Nephron progenitor cell (in vitro differentiated cells): ENCODE measurements at regions not wholly inside any gene's neighbourhood (a gene's known extent, or its start where the extent isn't known, plus 50 kb on each side); places are given as distances from the start of the nearest gene placed in this dataset.

ENCODE experiments used
- DNase-seq: peaks from one replicate; pipeline ENCODE4 v3.0.0; 2021
- H3K27ac Mint-ChIP-seq: 2 replicates; pipeline ENCODE4 v1.8.0; 2021; ENCODE audit warnings: mild to moderate bottlenecking, moderate library complexity, mixed read lengths
- H3K27me3 Mint-ChIP-seq: 2 replicates; pipeline ENCODE4 v1.8.0; 2021; ENCODE audit warnings: mild to moderate bottlenecking, low read depth, mixed read lengths; ENCODE audit not compliant: poor library complexity
- H3K36me3 Mint-ChIP-seq: 2 replicates; pipeline ENCODE4 v1.8.0; 2021; ENCODE audit warnings: low read depth, mixed read lengths
- H3K4me1 Mint-ChIP-seq: 2 replicates; pipeline ENCODE4 v1.8.0; 2021; ENCODE audit warnings: mixed read lengths
- H3K4me3 Mint-ChIP-seq: 2 replicates; pipeline ENCODE4 v1.8.0; 2021; ENCODE audit warnings: mild to moderate bottlenecking, moderate library complexity, mixed read lengths
- H3K9me3 Mint-ChIP-seq: 2 replicates; pipeline ENCODE4 v1.8.0; 2021; ENCODE audit warnings: mild to moderate bottlenecking, moderate library complexity, mixed read lengths
- CTCF ChIP-seq: fragments of 200-600 bp; sonication (generic); IDR thresholded peaks from 2 replicates; pipeline ENCODE4 v1.5.0; 2021; ENCODE audit warnings: antibody characterized with exemption

DNA sequence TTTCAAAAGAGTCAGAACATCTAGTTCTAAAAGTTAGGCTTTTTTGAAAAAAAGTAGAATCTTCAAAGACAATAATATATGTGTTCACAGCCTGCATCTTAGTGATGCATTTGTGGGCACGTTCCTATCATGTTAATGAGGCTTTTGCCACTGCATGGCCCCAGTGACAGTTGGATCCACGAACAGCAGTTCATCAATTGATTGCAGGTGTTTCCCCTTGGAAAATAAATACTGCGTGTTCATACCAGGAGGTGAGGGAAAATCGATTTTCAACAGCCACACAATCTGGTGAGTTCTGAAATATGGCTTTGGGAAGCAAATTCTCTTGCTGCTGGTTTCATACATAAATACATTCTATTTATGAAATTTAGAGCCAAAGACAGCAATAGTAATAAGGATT is 343.8 kb upstream of the SLC10A2 start:
- no peak overlapping the region for H3K27ac Mint-ChIP-seq
- no peaks in the 10 kb centered on the region for H3K4me1 Mint-ChIP-seq
- no peaks in the 10 kb centered on the region for H3K36me3 Mint-ChIP-seq
- H3K4me3 Mint-ChIP-seq: no peak overlapping the region
- TF ChIP-seq CTCF: no peak
- no peak for DNase-seq
- no peaks in the 10 kb centered on the region for H3K9me3 Mint-ChIP-seq
- no peaks in the 10 kb centered on the region for H3K27me3 Mint-ChIP-seq

- Mint-ChIP-seq H3K9me3 (no peaks in the 10 kb centered on the region), H3K27me3 (no peaks in the 10 kb centered on the region), H3K4me1 (no peaks in the 10 kb centered on the region), H3K4me3 (no peak overlapping the region), H3K27ac (no peak overlapping the region), H3K36me3 (no peaks in the 10 kb centered on the region)
- DNase-seq: no peak
- no peak for TF ChIP-seq CTCF
Observed at GRCh38 chr13:103406967-103407366, 340.8 kb upstream of the SLC10A2 start.

- no peak overlapping the region for H3K4me3 Mint-ChIP-seq
Observed at GRCh38 chr13:103405297-103405696, 339.1 kb upstream of the SLC10A2 start.

GRCh38 chr13:103403814-103404213 is 337.6 kb upstream of the SLC10A2 start:
- no peak for TF ChIP-seq CTCF
- peaks cover 17% of the 10 kb centered on the region for H3K9me3 Mint-ChIP-seq
- no peak overlapping the region for H3K4me3 Mint-ChIP-seq
- H3K27ac Mint-ChIP-seq: no peak overlapping the region
- no peaks in the 10 kb centered on the region for H3K4me1 Mint-ChIP-seq
- DNase-seq: no peak
- H3K27me3 Mint-ChIP-seq: peaks cover 4% of the 10 kb centered on the region
- H3K36me3 Mint-ChIP-seq: no peaks in the 10 kb centered on the region

More at GRCh38 chr13:103405297-103405696, 339.1 kb upstream of the SLC10A2 start:
- Mint-ChIP-seq H3K27ac (no peak overlapping the region), H3K27me3 (peaks cover 4% of the 10 kb centered on the region), H3K9me3 (peaks cover 8% of the 10 kb centered on the region), H3K4me1 (no peaks in the 10 kb centered on the region), H3K36me3 (no peaks in the 10 kb centered on the region)
- no peak for TF ChIP-seq CTCF
- no peak for DNase-seq

DNA sequence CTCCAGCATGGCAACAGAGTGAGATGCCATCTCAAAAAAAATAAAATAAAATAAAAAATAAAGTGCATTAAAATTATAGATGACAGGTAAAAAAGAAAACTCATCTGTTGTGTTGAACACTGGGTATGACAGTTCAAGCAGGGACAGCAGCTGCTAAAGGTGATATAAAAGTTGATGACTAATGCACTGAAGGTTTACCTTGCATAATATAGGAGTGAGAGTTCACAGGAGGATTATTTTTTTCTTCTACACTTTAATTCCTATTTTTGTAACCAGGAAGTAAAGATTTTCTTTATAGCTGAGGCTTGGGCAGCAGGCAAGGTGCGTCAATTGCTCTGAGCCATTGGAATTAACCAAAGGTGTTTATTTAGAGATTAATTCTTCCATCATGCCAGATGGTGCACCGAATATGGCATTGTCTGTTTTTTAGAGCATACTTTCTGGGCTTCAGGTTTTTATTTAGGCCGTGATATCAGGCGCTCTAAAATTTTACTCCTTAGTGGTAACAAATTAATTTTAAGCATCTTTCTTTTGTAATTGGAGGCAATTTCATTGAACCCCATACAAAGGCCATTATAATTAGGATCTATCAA is 337.0 kb upstream of the SLC10A2 start:
- Mint-ChIP-seq H3K27ac (no peak overlapping the region), H3K27me3 (peaks cover 4% of the 10 kb centered on the region), H3K9me3 (peaks cover 18% of the 10 kb centered on the region), H3K36me3 (no peaks in the 10 kb centered on the region), H3K4me1 (no peaks in the 10 kb centered on the region), H3K4me3 (no peak overlapping the region)
- no peak for DNase-seq
- no peak for TF ChIP-seq CTCF

- Mint-ChIP-seq H3K4me1 (no peaks in the 10 kb centered on the region), H3K27ac (no peak overlapping the region), H3K4me3 (no peak overlapping the region), H3K9me3 (peaks cover 18% of the 10 kb centered on the region), H3K36me3 (no peaks in the 10 kb centered on the region), H3K27me3 (peaks cover 5% of the 10 kb centered on the region)
- TF ChIP-seq CTCF: no peak
- no peak for DNase-seq
Observed at GRCh38 chr13:103395139-103395538, 328.9 kb upstream of the SLC10A2 start.
